ENCODE measurements at regions not wholly inside any gene's neighbourhood (a gene's known extent, or its start where the extent isn't known, plus 50 kb on each side); places are given as distances from the start of the nearest gene placed in this dataset.

DNA sequence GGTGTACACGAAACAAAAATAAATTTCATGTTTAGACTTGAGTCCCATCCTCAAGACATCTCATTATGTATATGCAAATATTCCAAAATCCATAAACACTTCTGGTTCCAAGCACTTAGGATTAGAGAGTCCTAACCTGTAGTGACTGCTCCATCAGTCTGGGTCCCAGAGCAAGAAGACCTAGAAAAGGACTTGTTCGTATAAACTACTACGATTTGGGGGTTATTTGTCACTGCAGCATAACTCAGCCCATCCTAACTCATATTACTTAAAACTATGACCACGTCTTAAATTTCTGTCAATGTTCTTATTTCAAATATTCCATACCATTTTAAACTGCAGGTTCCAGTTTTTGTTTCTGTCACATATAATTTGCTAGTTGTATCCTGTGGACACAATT, 463.0 kb downstream of the AGTPBP1 start:
- no peak overlapping the region for H3K27ac ChIP-seq
- TF ChIP-seq, protein P1, sequence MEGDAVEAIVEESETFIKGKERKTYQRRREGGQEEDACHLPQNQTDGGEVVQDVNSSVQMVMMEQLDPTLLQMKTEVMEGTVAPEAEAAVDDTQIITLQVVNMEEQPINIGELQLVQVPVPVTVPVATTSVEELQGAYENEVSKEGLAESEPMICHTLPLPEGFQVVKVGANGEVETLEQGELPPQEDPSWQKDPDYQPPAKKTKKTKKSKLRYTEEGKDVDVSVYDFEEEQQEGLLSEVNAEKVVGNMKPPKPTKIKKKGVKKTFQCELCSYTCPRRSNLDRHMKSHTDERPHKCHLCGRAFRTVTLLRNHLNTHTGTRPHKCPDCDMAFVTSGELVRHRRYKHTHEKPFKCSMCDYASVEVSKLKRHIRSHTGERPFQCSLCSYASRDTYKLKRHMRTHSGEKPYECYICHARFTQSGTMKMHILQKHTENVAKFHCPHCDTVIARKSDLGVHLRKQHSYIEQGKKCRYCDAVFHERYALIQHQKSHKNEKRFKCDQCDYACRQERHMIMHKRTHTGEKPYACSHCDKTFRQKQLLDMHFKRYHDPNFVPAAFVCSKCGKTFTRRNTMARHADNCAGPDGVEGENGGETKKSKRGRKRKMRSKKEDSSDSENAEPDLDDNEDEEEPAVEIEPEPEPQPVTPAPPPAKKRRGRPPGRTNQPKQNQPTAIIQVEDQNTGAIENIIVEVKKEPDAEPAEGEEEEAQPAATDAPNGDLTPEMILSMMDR (conservative IDR thresholded peaks at IDR 0.05): no peak
- TF ChIP-seq ZFX (IDR thresholded peaks at IDR 0.05): no peak

DNA sequence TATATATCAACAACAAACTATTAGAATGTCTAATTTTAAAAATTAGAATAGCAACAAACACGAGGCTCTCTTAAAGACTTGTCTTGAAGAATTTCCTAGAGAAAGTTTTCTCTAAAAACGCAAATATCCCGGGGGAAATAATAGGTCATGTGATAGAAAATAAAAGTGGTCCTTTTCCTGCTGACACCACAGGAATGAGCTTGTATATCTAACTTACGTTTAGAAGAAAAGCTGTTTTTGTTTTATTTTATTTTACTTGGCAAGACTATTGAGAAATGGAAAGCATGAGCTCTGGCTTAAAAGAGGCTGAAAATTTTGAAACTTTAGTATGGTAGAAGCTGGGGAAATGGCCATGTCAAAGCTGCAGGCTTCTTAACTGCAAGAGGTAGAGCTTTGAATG, 465.0 kb downstream of the AGTPBP1 start:
- H3K27ac ChIP-seq: no peak overlapping the region
- TF ChIP-seq, protein P1 (conservative IDR thresholded peaks at IDR 0.05): no peak
- no peak for TF ChIP-seq ZFX (IDR thresholded peaks at IDR 0.05)

DNA sequence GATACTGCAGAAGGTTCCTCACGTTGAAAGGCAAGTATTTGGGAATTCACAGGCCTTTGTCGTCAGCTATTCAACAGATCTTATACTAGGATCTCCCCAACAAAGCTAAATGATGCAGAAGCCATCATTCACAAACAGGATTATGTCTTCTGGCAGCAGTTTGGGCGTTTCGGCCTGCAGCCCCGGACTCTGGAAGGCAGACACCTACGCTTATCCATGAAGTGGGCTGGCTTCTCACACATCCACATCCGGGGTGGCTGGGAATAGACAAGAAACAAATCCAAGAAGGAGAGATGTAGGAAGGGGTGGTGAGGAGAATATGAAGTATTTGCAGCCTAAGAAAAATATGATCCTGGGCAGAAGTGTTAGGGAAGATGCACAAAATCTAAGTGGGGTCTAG, 471.9 kb downstream of the AGTPBP1 start:
- TF ChIP-seq, protein P1 (conservative IDR thresholded peaks at IDR 0.05): no peak
- no peak overlapping the region for H3K27ac ChIP-seq

DNA sequence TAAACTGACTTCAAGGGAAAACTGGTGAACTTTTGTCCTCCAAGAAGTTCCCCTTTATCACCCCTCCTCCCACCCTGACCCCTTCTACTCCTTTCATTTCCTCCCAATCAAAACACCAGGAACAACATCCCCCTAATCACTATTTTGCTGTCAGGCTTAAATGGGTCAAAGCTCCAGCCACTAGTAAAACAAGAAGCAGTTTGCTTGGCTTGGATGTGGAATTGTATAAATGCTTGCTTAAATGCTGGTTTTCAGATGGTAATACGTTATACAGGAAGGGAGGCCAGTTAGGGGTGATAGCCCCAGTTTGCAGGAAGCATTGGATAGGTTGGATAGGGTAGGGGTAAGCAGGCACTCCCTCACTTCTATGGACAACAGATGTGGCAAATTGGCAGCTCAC, 473.6 kb downstream of the AGTPBP1 start:
- no peak for TF ChIP-seq ZFX (IDR thresholded peaks at IDR 0.05)
- TF ChIP-seq, protein P1 (conservative IDR thresholded peaks at IDR 0.05): no peak
- no peak overlapping the region for H3K27ac ChIP-seq

DNA sequence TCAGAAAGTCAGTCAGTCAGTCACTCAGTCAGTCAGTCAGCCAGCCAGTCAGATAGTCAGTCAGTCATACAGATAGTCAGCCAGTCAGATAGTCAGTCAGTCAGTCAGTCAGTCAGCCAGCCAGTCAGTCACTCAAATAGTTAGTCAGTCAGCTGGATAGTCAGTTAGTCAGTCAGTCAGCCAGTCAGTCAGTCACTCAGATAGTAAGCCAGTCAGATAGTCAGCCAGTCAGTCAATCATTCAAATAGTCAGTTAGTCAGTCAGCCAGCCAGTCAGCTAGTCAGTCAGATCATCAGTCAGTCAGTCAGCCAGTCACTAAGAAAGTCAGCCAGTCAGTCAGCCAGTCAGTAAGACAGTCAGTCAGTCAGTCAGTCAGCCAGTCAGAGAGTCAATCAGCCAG, 477.1 kb downstream of the AGTPBP1 start:
- TF ChIP-seq, protein P1 (conservative IDR thresholded peaks at IDR 0.05): no peak
- TF ChIP-seq ZFX (IDR thresholded peaks at IDR 0.05): no peak
- 0 out of 2 replicates have a peak overlapping the region, but pooled peaks have one; percentile 0 for H3K27ac ChIP-seq

DNA sequence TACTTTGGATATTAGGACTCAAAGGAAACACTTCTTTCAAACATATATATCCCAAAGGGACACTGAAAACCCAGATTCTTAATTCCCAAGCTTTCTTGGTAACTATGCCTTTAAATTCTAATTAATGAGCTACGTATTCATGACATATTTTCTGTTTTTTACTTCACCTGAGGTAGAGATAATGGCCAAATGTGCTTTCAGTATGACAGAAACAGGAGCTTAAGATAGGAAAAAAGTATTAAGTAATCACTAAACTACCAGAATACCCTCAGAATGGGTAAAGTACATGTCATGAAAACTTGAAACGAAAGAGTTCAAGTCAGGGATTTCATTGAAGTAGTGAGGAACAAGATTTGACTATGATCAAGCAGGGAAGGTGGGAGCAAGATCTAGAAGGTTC, 478.5 kb downstream of the AGTPBP1 start:
- H3K27ac ChIP-seq: no peak overlapping the region

DNA sequence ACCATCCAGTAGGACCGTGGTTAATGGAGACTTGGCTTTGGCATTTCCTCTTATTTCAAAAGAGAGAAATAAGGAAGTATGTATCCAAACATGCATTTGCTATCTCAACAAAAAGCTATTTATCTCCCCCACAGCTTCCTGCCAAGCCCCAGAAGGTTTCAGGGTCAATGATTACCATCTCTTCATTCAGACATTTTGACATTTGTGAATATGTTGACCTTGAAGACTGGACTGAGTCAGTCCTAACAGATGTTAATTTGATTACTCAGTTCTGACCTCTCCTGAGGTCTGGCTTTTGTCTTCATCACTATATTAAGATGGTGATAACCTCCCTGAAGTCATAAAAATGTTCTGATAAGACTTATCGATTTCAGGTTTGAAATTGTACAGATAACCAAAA, 479.4 kb downstream of the AGTPBP1 start:
- TF ChIP-seq, protein P1 (conservative IDR thresholded peaks at IDR 0.05): no peak
- TF ChIP-seq ZFX (IDR thresholded peaks at IDR 0.05): no peak

More for the DNA sequence above, 478.5 kb downstream of the AGTPBP1 start:
- TF ChIP-seq, protein P1 (conservative IDR thresholded peaks at IDR 0.05): no peak
- no peak for TF ChIP-seq ZFX (IDR thresholded peaks at IDR 0.05)

More for the DNA sequence above, 479.4 kb downstream of the AGTPBP1 start:
- no peak overlapping the region for H3K27ac ChIP-seq
